BJ (cell line): ENCODE measurements at regions not wholly inside any gene's neighbourhood (a gene's known extent, or its start where the extent isn't known, plus 50 kb on each side); places are given as distances from the start of the nearest gene placed in this dataset.
A peak's percentile ranks its signal among the peaks of the same experiment; 100 is the strongest.

Experiments used
- CTCF ChIA-PET: fragments of 350-600 bp; formaldehyde crosslinking; extraction: SDS; loops from one replicate; lab custom pipeline; 2021; ENCODE audit warnings: antibody characterized with exemption, inconsistent platforms; lab: Yijun Ruan, JAX
- POLR2A ChIA-PET: fragments of 300-600 bp; sonication (Branson Sonifier 250); formaldehyde crosslinking; extraction: SDS; loops from one replicate; lab custom pipeline; 2021; ENCODE audit warnings: antibody characterized with exemption; lab: Charles Lee
- DNase-seq: peaks from one replicate; pipeline ENCODE4 v3.0.0-alpha.2; 2011; ENCODE audit warnings: low read depth
- H3K27me3 ChIP-seq: 2 replicates; pipeline ENCODE4 v1.6.0; 2011; ENCODE audit warnings: low read length; ENCODE audit not compliant: control insufficient read depth, insufficient read depth
- H3K36me3 ChIP-seq: 2 replicates; pipeline ENCODE4 v1.5.1; 2011; ENCODE audit warnings: low read length; ENCODE audit not compliant: control insufficient read depth, insufficient read depth
- H3K4me3 ChIP-seq: 2 replicates; pipeline ENCODE4 v1.5.1; 2011; ENCODE audit warnings: low read depth, mild to moderate bottlenecking, control low read depth, low read length
- CTCF ChIP-seq: IDR thresholded peaks from 2 replicates; pipeline ENCODE4 v1.5.1; 2011; ENCODE audit warnings: low read depth, mild to moderate bottlenecking, control low read depth, inconsistent platforms, low read length, moderate library complexity; ENCODE audit not compliant: insufficient read depth

- POLR2A ChIA-PET, result no interaction called here
- CTCF ChIA-PET, result interaction anchor here (3.4 kb wide), 1 partner anchor 11 kb away, joined by 10 read pairs; no protein-coding TSS in a partner anchor
Measured at GRCh38 chr9:18358325-18358724, 115.6 kb upstream of the ADAMTSL1 start.

GRCh38 chr9:18359335-18359734 is 114.6 kb upstream of the ADAMTSL1 start:
- POLR2A ChIA-PET, result no interaction called here

More at GRCh38 chr9:18358325-18358724, 115.6 kb upstream of the ADAMTSL1 start:
- DNase-seq, result no peak
- H3K4me3 ChIP-seq, result no peak overlapping the region
- H3K36me3 ChIP-seq, result no peaks in the 10 kb centered on the region
- H3K27me3 ChIP-seq, result no peaks in the 10 kb centered on the region
- no peak for TF ChIP-seq CTCF

DNA sequence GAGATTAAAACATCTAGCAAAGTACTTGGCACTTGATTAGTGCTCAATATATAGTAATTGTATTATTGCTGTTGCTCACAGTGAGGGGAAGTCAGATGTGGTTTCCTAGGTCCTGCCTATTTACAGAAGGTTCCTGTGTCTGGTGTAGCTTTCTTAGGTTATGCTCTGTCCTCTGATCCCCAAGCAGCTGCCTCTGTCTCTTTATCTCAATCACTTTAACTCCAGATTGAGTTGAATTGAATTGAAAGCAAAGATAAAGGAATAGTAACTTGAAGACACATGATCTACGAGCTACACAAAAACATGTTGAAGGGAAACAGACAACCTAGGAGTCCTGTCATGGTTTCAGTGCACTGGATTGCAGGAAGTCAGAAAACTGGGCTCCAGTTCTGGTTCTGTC is 113.9 kb upstream of the ADAMTSL1 start:
- ChIA-PET CTCF (interaction anchor here (1.2 kb wide), 1 partner anchor 561 kb away, joined by 3 read pairs; no protein-coding TSS in a partner anchor), POLR2A (no interaction called here)
- Histone ChIP-seq H3K27me3 (no peaks in the 10 kb centered on the region), H3K4me3 (no peak overlapping the region), H3K36me3 (no peaks in the 10 kb centered on the region)
- no peak for TF ChIP-seq CTCF
- no peak for DNase-seq

More at GRCh38 chr9:18359335-18359734, 114.6 kb upstream of the ADAMTSL1 start:
- TF ChIP-seq CTCF, result no peak
- H3K4me3 ChIP-seq, result no peak overlapping the region
- H3K27me3 ChIP-seq, result no peaks in the 10 kb centered on the region
- no peaks in the 10 kb centered on the region for H3K36me3 ChIP-seq
- CTCF ChIA-PET, result interaction anchor here (1.2 to 3.4 kb wide), 2 partner anchors 12 to 561 kb away, joined by 3 to 10 read pairs; no protein-coding TSS in a partner anchor
- DNase-seq, result peak; percentile 51

GRCh38 chr9:18361646-18362045 is 112.3 kb upstream of the ADAMTSL1 start:
- DNase-seq, result no peak
- POLR2A ChIA-PET, result no interaction called here
- Histone ChIP-seq H3K36me3 (no peaks in the 10 kb centered on the region), H3K27me3 (no peaks in the 10 kb centered on the region), H3K4me3 (no peak overlapping the region)
- CTCF ChIA-PET, result interaction anchor here (1.7 kb wide), 1 partner anchor 107 kb away, joined by 7 read pairs; no protein-coding TSS in a partner anchor
- no peak for TF ChIP-seq CTCF

- DNase-seq, result no peak
- no peak for TF ChIP-seq CTCF
- Histone ChIP-seq H3K4me3 (no peak overlapping the region), H3K27me3 (no peaks in the 10 kb centered on the region), H3K36me3 (no peaks in the 10 kb centered on the region)
- CTCF ChIA-PET, result interaction anchor here (1.7 kb wide), 1 partner anchor 108 kb away, joined by 7 read pairs; no protein-coding TSS in a partner anchor
- POLR2A ChIA-PET, result no interaction called here
Measured at GRCh38 chr9:18362166-18362565, 111.8 kb upstream of the ADAMTSL1 start.
